ENCODE measurements at regions not wholly inside any gene's neighbourhood (a gene's known extent, or its start where the extent isn't known, plus 50 kb on each side); places are given as distances from the start of the nearest gene placed in this dataset.

DNA sequence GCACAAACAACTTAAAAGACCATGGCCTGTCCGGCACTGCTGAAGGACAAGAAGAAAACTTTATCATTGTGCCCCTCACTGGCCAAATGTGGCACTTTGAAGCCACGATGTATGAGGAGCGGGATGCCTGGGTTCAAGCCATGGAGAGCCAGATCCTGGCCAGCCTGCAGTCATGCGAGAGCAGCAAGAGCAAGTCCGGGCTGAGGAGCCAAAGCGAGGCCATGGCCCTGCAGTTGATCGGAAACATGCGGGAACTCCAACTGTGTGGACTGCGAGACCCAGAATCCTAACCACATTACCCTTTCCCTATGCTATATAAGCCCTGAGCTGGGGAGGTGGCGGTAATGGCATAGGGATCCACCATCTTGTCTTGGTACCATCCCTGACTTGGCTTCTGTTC, 497.9 kb downstream of the ANXA1 start:
- no peak overlapping the region for H3K9ac ChIP-seq (ENCODE audit: low read depth, low read length)
- H3K79me2 ChIP-seq (ENCODE audit: insufficient read depth, low read length) = no peaks in the 10 kb centered on the region
- TF ChIP-seq, protein P1, sequence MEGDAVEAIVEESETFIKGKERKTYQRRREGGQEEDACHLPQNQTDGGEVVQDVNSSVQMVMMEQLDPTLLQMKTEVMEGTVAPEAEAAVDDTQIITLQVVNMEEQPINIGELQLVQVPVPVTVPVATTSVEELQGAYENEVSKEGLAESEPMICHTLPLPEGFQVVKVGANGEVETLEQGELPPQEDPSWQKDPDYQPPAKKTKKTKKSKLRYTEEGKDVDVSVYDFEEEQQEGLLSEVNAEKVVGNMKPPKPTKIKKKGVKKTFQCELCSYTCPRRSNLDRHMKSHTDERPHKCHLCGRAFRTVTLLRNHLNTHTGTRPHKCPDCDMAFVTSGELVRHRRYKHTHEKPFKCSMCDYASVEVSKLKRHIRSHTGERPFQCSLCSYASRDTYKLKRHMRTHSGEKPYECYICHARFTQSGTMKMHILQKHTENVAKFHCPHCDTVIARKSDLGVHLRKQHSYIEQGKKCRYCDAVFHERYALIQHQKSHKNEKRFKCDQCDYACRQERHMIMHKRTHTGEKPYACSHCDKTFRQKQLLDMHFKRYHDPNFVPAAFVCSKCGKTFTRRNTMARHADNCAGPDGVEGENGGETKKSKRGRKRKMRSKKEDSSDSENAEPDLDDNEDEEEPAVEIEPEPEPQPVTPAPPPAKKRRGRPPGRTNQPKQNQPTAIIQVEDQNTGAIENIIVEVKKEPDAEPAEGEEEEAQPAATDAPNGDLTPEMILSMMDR (IDR thresholded peaks at IDR 0.05; ENCODE audit: borderline replicate concordance, extremely low read depth, low read length, poor library complexity, severe bottlenecking) = no peak
- TF ChIP-seq EZH2 (IDR thresholded peaks at IDR 0.05; ENCODE audit: borderline replicate concordance, low read depth, low read length, severe bottlenecking) = no peak
- no peak overlapping the region for H3K4me3 ChIP-seq (ENCODE audit: low read depth in 1 of 2, low read length in 2 of 2)
- H3K36me3 ChIP-seq (ENCODE audit: insufficient read depth, low read length) = no peaks in the 10 kb centered on the region
- peaks cover 3% of the 10 kb centered on the region for H3K9me3 ChIP-seq (ENCODE audit: insufficient read depth, low read length, severe bottlenecking)
- H3K4me2 ChIP-seq (ENCODE audit: insufficient read depth, low read length) = no peak overlapping the region
- no peaks in the 10 kb centered on the region for H3K4me1 ChIP-seq (ENCODE audit: insufficient read depth, low read length)
- no peak for ATAC-seq (ENCODE audit: insufficient read depth, low read depth)
- H3K27me3 ChIP-seq (ENCODE audit: insufficient read depth, low read length, poor library complexity) = no peaks in the 10 kb centered on the region
- no peak for DNase-seq
- no peaks in the 10 kb centered on the region for H4K20me1 ChIP-seq (ENCODE audit: insufficient read depth, low read length)
- H2AFZ ChIP-seq (ENCODE audit: low read depth, low read length) = no peak overlapping the region
- H3K27ac ChIP-seq (ENCODE audit: low read length) = no peak overlapping the region

DNA sequence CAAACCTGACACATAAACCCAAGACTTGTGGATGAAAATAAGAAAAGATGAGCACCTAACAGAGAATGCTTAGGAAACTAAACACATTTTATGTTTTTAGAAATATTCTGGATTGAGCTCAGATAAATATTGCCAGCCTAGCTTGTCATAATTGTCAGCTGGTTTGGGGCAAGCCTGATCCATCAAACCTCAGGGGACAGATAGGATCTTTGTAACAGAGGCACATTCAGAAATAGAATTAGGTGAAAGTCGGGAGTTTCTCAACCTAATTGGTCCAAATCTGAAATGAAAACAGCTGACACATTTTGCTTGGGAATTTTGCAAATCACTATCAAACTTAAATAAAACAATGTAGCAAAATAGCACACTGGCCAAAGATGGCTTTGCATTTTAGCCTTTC, 503.7 kb downstream of the ANXA1 start:
- Histone ChIP-seq H3K36me3 (ENCODE audit: insufficient read depth, low read length) (no peaks in the 10 kb centered on the region), H3K4me3 (ENCODE audit: low read depth in 1 of 2, low read length in 2 of 2) (no peak overlapping the region), H2AFZ (ENCODE audit: low read depth, low read length) (no peak overlapping the region), H3K4me2 (ENCODE audit: insufficient read depth, low read length) (no peak overlapping the region), H3K9me3 (ENCODE audit: insufficient read depth, low read length, severe bottlenecking) (no peaks in the 10 kb centered on the region), H3K79me2 (ENCODE audit: insufficient read depth, low read length) (no peaks in the 10 kb centered on the region), H3K27me3 (ENCODE audit: insufficient read depth, low read length, poor library complexity) (no peaks in the 10 kb centered on the region), H3K9ac (ENCODE audit: low read depth, low read length) (no peak overlapping the region), H4K20me1 (ENCODE audit: insufficient read depth, low read length) (no peaks in the 10 kb centered on the region), H3K27ac (ENCODE audit: low read length) (no peak overlapping the region), H3K4me1 (ENCODE audit: insufficient read depth, low read length) (no peaks in the 10 kb centered on the region)
- TF ChIP-seq EZH2 (IDR thresholded peaks at IDR 0.05; ENCODE audit: borderline replicate concordance, low read depth, low read length, severe bottlenecking) = no peak
- TF ChIP-seq, protein P1 (IDR thresholded peaks at IDR 0.05; ENCODE audit: borderline replicate concordance, extremely low read depth, low read length, poor library complexity, severe bottlenecking) = no peak
- DNase-seq (no peak), ATAC-seq (ENCODE audit: insufficient read depth, low read depth) (no peak)

DNA sequence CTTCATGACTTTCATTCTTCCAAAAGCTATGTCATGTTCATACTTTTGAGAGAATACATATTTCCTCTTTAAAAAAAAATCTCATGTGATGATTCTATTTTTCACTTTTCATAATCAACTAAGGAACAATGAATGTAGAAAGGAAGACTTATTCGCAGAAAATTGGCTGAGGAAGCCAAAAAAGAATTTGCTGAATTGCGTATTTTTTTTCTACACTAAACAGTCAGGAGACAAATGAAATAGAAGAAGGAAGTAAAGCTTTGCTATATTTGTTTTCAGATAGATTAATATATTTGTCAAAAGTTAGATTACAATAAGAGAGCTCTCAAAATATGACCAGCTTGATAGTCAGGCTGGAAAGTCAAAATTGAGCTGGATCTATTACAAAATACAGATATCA, 504.2 kb downstream of the ANXA1 start:
- H3K9ac ChIP-seq (ENCODE audit: low read depth, low read length) = no peak overlapping the region
- H3K4me3 ChIP-seq (ENCODE audit: low read depth in 1 of 2, low read length in 2 of 2) = no peak overlapping the region
- ATAC-seq (ENCODE audit: insufficient read depth, low read depth) = no peak

More for the DNA sequence above, 504.2 kb downstream of the ANXA1 start:
- no peak overlapping the region for H3K27ac ChIP-seq (ENCODE audit: low read length)
- H3K4me1 ChIP-seq (ENCODE audit: insufficient read depth, low read length) = no peaks in the 10 kb centered on the region
- no peak overlapping the region for H2AFZ ChIP-seq (ENCODE audit: low read depth, low read length)
- no peak for DNase-seq
- H3K4me2 ChIP-seq (ENCODE audit: insufficient read depth, low read length) = no peak overlapping the region
- H3K36me3 ChIP-seq (ENCODE audit: insufficient read depth, low read length) = no peaks in the 10 kb centered on the region
- no peaks in the 10 kb centered on the region for H3K79me2 ChIP-seq (ENCODE audit: insufficient read depth, low read length)
- TF ChIP-seq, protein P1 (IDR thresholded peaks at IDR 0.05; ENCODE audit: borderline replicate concordance, extremely low read depth, low read length, poor library complexity, severe bottlenecking) = no peak
- TF ChIP-seq EZH2 (IDR thresholded peaks at IDR 0.05; ENCODE audit: borderline replicate concordance, low read depth, low read length, severe bottlenecking) = no peak
- no peaks in the 10 kb centered on the region for H3K27me3 ChIP-seq (ENCODE audit: insufficient read depth, low read length, poor library complexity)
- H3K9me3 ChIP-seq (ENCODE audit: insufficient read depth, low read length, severe bottlenecking) = no peaks in the 10 kb centered on the region
- no peaks in the 10 kb centered on the region for H4K20me1 ChIP-seq (ENCODE audit: insufficient read depth, low read length)
